ENCODE measurements at regions not wholly inside any gene's neighbourhood (a gene's known extent, or its start where the extent isn't known, plus 50 kb on each side); places are given as distances from the start of the nearest gene placed in this dataset.

GRCh38 chr18:70507970-70508369 lies 219.1 kb downstream of the SOCS6 start:
- no peak overlapping the region for H3K4me3 ChIP-seq (ENCODE audit: low read depth, low read length)
- H3K36me3 ChIP-seq (replicated peaks): no peaks in the 10 kb centered on the region
- no peak overlapping the region for H3K27ac ChIP-seq
- no peak for TF ChIP-seq CTCF (IDR thresholded peaks at IDR 0.05; ENCODE audit: low read depth, low read length, missing control alignments)
- no peaks in the 10 kb centered on the region for H3K27me3 ChIP-seq (replicated peaks)
- in situ Hi-C loops (cut with HindIII; ENCODE audit: low pct_ligation_motif_present, low sequenced_read_pairs): no loop called here
- no peak for DNase-seq

GRCh38 chr18:70506511-70506910 lies 217.7 kb downstream of the SOCS6 start:
- Histone ChIP-seq H3K4me3 (ENCODE audit: low read depth, low read length) (no peak overlapping the region), H3K27ac (no peak overlapping the region), H3K27me3 (replicated peaks) (no peaks in the 10 kb centered on the region), H3K36me3 (replicated peaks) (no peaks in the 10 kb centered on the region)
- no peak for TF ChIP-seq CTCF (IDR thresholded peaks at IDR 0.05; ENCODE audit: low read depth, low read length, missing control alignments)
- in situ Hi-C loops (cut with HindIII; ENCODE audit: low pct_ligation_motif_present, low sequenced_read_pairs): no loop called here
- DNase-seq: no peak

GRCh38 chr18:70503060-70503459 lies 214.2 kb downstream of the SOCS6 start:
- Histone ChIP-seq H3K27ac (no peak overlapping the region), H3K36me3 (replicated peaks) (no peaks in the 10 kb centered on the region), H3K4me3 (ENCODE audit: low read depth, low read length) (no peak overlapping the region), H3K27me3 (replicated peaks) (no peaks in the 10 kb centered on the region)
- in situ Hi-C loops (cut with HindIII; ENCODE audit: low pct_ligation_motif_present, low sequenced_read_pairs): no loop called here
- DNase-seq: no peak
- no peak for TF ChIP-seq CTCF (IDR thresholded peaks at IDR 0.05; ENCODE audit: low read depth, low read length, missing control alignments)

- Histone ChIP-seq H3K27me3 (replicated peaks) (no peaks in the 10 kb centered on the region), H3K36me3 (replicated peaks) (no peaks in the 10 kb centered on the region), H3K4me3 (ENCODE audit: low read depth, low read length) (no peak overlapping the region), H3K27ac (no peak overlapping the region)
- DNase-seq: no peak
- in situ Hi-C loops (cut with HindIII; ENCODE audit: low pct_ligation_motif_present, low sequenced_read_pairs): no loop called here
- TF ChIP-seq CTCF (IDR thresholded peaks at IDR 0.05; ENCODE audit: low read depth, low read length, missing control alignments): no peak
Observed at GRCh38 chr18:70501358-70501757, 212.5 kb downstream of the SOCS6 start.

- in situ Hi-C loops (cut with HindIII; ENCODE audit: low pct_ligation_motif_present, low sequenced_read_pairs): no loop called here
Observed at GRCh38 chr18:70500748-70501147, 211.9 kb downstream of the SOCS6 start.

More at GRCh38 chr18:70500748-70501147, 211.9 kb downstream of the SOCS6 start:
- Histone ChIP-seq H3K27ac (no peak overlapping the region), H3K4me3 (ENCODE audit: low read depth, low read length) (no peak overlapping the region), H3K36me3 (replicated peaks) (no peaks in the 10 kb centered on the region), H3K27me3 (replicated peaks) (no peaks in the 10 kb centered on the region)
- no peak for TF ChIP-seq CTCF (IDR thresholded peaks at IDR 0.05; ENCODE audit: low read depth, low read length, missing control alignments)
- DNase-seq: no peak

Data from brain microvascular endothelial cell (primary cell).